DOHH2 (cell line): ENCODE measurements at regions not wholly inside any gene's neighbourhood (a gene's known extent, or its start where the extent isn't known, plus 50 kb on each side); places are given as distances from the start of the nearest gene placed in this dataset.

Experiments
- H3F3A ChIP-seq: fragments of 200-600 bp; sonication (generic), shearing (Covaris generic); 2 replicates; pipeline ENCODE4 v1.6.0; 2016; ENCODE audit warnings: antibody characterized with exemption, mild to moderate bottlenecking; ENCODE audit not compliant: control insufficient read depth, insufficient read depth
- H3K27ac ChIP-seq: fragments of 200-600 bp; sonication (generic); 2 replicates; pipeline ENCODE4 v1.5.1; 2014; ENCODE audit warnings: low read depth, mild to moderate bottlenecking, low read length, moderate library complexity
- H3K27me3 ChIP-seq: fragments of 200-600 bp; sonication (generic); 2 replicates; pipeline ENCODE4 v1.6.1; 2014; ENCODE audit warnings: mild to moderate bottlenecking, low read length, mixed read lengths; ENCODE audit not compliant: control insufficient read depth
- H3K36me3 ChIP-seq: fragments of 200-600 bp; sonication (generic); 2 replicates; pipeline ENCODE4 v1.6.1; 2014; ENCODE audit warnings: mild to moderate bottlenecking, low read length, moderate library complexity, mixed read lengths; ENCODE audit not compliant: control insufficient read depth
- H3K4me1 ChIP-seq: fragments of 200-600 bp; sonication (generic); 2 replicates; pipeline ENCODE4 v1.6.1; 2014; ENCODE audit warnings: mild to moderate bottlenecking, low read length, mixed read lengths; ENCODE audit not compliant: control insufficient read depth
- H3K4me2 ChIP-seq: fragments of 200-600 bp; sonication (generic); 2 replicates; pipeline ENCODE4 v1.6.0; 2014; ENCODE audit warnings: mild to moderate bottlenecking, low read length, moderate library complexity
- H3K4me3 ChIP-seq: fragments of 200-600 bp; sonication (generic); 2 replicates; pipeline ENCODE4 v1.5.1; 2014; ENCODE audit warnings: mild to moderate bottlenecking, low read length, mixed read lengths
- H3K79me2 ChIP-seq: fragments of 200-600 bp; sonication (generic); 2 replicates; pipeline ENCODE4 v1.6.1; 2014; ENCODE audit warnings: mild to moderate bottlenecking, low read length, mixed read lengths; ENCODE audit not compliant: control insufficient read depth
- H3K9me2 ChIP-seq: fragments of 200-600 bp; sonication (generic); replicated peaks from 2 replicates; pipeline ENCODE4 v1.6.1; 2014; ENCODE audit warnings: mild to moderate bottlenecking, low read length, mixed read lengths; ENCODE audit not compliant: control insufficient read depth
- H3K9me3 ChIP-seq: fragments of 200-600 bp; sonication (generic); 2 replicates; pipeline ENCODE4 v1.6.1; 2014; ENCODE audit warnings: antibody characterized with exemption, low read length, mixed read lengths; ENCODE audit not compliant: control insufficient read depth, insufficient read depth
- H4K20me1 ChIP-seq: fragments of 200-600 bp; sonication (generic); 2 replicates; pipeline ENCODE4 v1.6.0; 2014; ENCODE audit warnings: low read depth, mild to moderate bottlenecking, antibody characterized with exemption, low read length, moderate library complexity; ENCODE audit not compliant: control insufficient read depth, insufficient read depth
- CTCF ChIP-seq: fragments of 200-600 bp; sonication (generic); IDR thresholded peaks from one replicate; pipeline ENCODE4 v1.5.1; 2014; ENCODE audit warnings: antibody characterized with exemption, mild to moderate bottlenecking, low read depth, low read length; ENCODE audit not compliant: poor library complexity, severe bottlenecking
- EZH2phosphoT487 ChIP-seq: fragments of 200-600 bp; sonication (generic); IDR thresholded peaks from 2 replicates; pipeline ENCODE4 v1.6.1; 2017; ENCODE audit warnings: borderline replicate concordance, mild to moderate bottlenecking, antibody characterized with exemption, low read length, moderate library complexity, mixed read lengths

DNA sequence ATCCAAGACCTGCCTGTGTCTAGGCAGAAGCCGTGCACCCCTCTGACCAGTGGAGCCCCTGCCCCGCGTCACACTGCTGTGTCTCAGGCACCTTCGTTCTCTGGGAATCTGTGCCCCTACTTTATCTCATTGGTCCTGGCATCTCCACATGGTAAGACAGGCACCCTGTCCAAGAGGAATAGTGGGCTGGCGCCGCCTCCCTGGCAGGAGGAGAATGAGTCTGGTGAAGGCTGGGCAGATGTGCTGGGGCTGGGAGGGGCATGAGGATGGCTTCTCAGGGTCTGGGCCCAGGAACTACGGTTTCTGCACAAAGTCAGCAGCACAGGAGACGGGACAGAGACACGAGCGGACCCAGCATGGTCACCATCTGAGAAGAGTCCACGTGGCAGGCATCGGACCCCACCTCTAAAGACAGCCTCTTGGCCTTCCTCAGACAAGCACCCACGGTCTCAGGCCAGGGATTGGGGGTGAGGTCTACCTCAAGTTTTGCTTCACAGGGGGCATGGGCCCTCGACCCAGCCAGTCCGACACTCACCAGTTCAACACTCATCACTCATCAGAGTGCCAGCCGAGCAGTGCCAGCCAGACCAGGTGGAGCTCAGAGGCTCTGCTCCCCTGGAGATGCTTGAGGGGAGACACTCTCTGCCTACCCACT, 306.7 kb downstream of the ADGRD1 start:
- Histone ChIP-seq H3F3A (no peaks in the 10 kb centered on the region), H3K9me2 (no peaks in the 10 kb centered on the region), H4K20me1 (no peaks in the 10 kb centered on the region), H3K4me3 (no peak overlapping the region), H3K4me2 (no peak overlapping the region), H3K36me3 (no peaks in the 10 kb centered on the region), H3K79me2 (no peaks in the 10 kb centered on the region), H3K27me3 (no peaks in the 10 kb centered on the region), H3K27ac (no peak overlapping the region), H3K9me3 (no peaks in the 10 kb centered on the region), H3K4me1 (no peaks in the 10 kb centered on the region)
- TF ChIP-seq CTCF: no peak
- TF ChIP-seq EZH2phosphoT487: no peak

- no peak overlapping the region for H3K4me3 ChIP-seq
- no peak overlapping the region for H3K27ac ChIP-seq
- no peaks in the 10 kb centered on the region for H3K4me1 ChIP-seq
- TF ChIP-seq EZH2phosphoT487: no peak
- TF ChIP-seq CTCF: no peak
- no peaks in the 10 kb centered on the region for H3K27me3 ChIP-seq
- no peak overlapping the region for H3K4me2 ChIP-seq
- no peaks in the 10 kb centered on the region for H3K79me2 ChIP-seq
- H3K36me3 ChIP-seq: no peaks in the 10 kb centered on the region
- H3K9me3 ChIP-seq: no peaks in the 10 kb centered on the region
- no peaks in the 10 kb centered on the region for H3K9me2 ChIP-seq
- no peaks in the 10 kb centered on the region for H4K20me1 ChIP-seq
- H3F3A ChIP-seq: no peaks in the 10 kb centered on the region
Observed at GRCh38 chr12:131260954-131261353, 307.2 kb downstream of the ADGRD1 start.

- Histone ChIP-seq H3K79me2 (no peaks in the 10 kb centered on the region), H3K27me3 (no peaks in the 10 kb centered on the region)
Observed at GRCh38 chr12:131261906-131262305, 308.2 kb downstream of the ADGRD1 start.

More at GRCh38 chr12:131261906-131262305, 308.2 kb downstream of the ADGRD1 start:
- Histone ChIP-seq H3K9me3 (no peaks in the 10 kb centered on the region), H3F3A (no peaks in the 10 kb centered on the region), H3K36me3 (no peaks in the 10 kb centered on the region), H3K9me2 (no peaks in the 10 kb centered on the region), H3K4me3 (no peak overlapping the region), H3K27ac (no peak overlapping the region), H3K4me2 (no peak overlapping the region), H4K20me1 (no peaks in the 10 kb centered on the region), H3K4me1 (no peaks in the 10 kb centered on the region)
- TF ChIP-seq CTCF (no peak), EZH2phosphoT487 (no peak)
